ENCODE measurements at regions not wholly inside any gene's neighbourhood (a gene's known extent, or its start where the extent isn't known, plus 50 kb on each side); places are given as distances from the start of the nearest gene placed in this dataset.
"Not testable (repeated sequence)": the region's sequence is repeated elsewhere in the genome, so short reads cannot be mapped to it uniquely, and the experiment has no call there.

- H3F3A ChIP-seq (ENCODE audit: low read length, unreplicated experiment); H3K4me3 ChIP-seq (ENCODE audit: low read length); H3K4me1 ChIP-seq (ENCODE audit: insufficient read depth, low read length); H3K9ac ChIP-seq (ENCODE audit: low read length); H3K9me2 ChIP-seq (replicated peaks; ENCODE audit: low read length); CTCF ChIA-PET; BruUV-seq (replicated peaks); H3K27me3 ChIP-seq (ENCODE audit: low read length); ATAC-seq; H3K4me2 ChIP-seq (ENCODE audit: low read length); POLR2A ChIA-PET (ENCODE audit: unreplicated experiment); H2AFZ ChIP-seq (ENCODE audit: low read length); H4K20me1 ChIP-seq (ENCODE audit: low read length); intact Hi-C loops (cut with micrococcal nuclease); H3K36me3 ChIP-seq (ENCODE audit: low read depth, low read length); H3K79me2 ChIP-seq (ENCODE audit: low read length); H3K27ac ChIP-seq (ENCODE audit: low read length); DNase-seq: not testable (repeated sequence)
- peaks cover 27% of the 10 kb centered on the region for H3K9me3 ChIP-seq (ENCODE audit: low read length)
Observed at GRCh38 chr15:20289538-20290103, 252.0 kb downstream of the GOLGA6L6 start.

- BruUV-seq (replicated peaks); H3K79me2 ChIP-seq (ENCODE audit: low read length); H3K4me3 ChIP-seq (ENCODE audit: low read length); ATAC-seq; H3K9ac ChIP-seq (ENCODE audit: low read length); H3K36me3 ChIP-seq (ENCODE audit: low read depth, low read length); POLR2A ChIA-PET (ENCODE audit: unreplicated experiment); CTCF ChIA-PET; H3K9me2 ChIP-seq (replicated peaks; ENCODE audit: low read length); H4K20me1 ChIP-seq (ENCODE audit: low read length); H3K27ac ChIP-seq (ENCODE audit: low read length); H3K4me1 ChIP-seq (ENCODE audit: insufficient read depth, low read length); intact Hi-C loops (cut with micrococcal nuclease); DNase-seq; H3K4me2 ChIP-seq (ENCODE audit: low read length); H3K27me3 ChIP-seq (ENCODE audit: low read length); H3F3A ChIP-seq (ENCODE audit: low read length, unreplicated experiment); H2AFZ ChIP-seq (ENCODE audit: low read length): not testable (repeated sequence)
- peaks cover 30% of the 10 kb centered on the region for H3K9me3 ChIP-seq (ENCODE audit: low read length)
Observed at GRCh38 chr15:20288800-20289537, 252.6 kb downstream of the GOLGA6L6 start.

GRCh38 chr15:20286559-20286958, 255.0 kb downstream of the GOLGA6L6 start:
- H3K4me3 ChIP-seq (ENCODE audit: low read length); H3K27ac ChIP-seq (ENCODE audit: low read length); H3F3A ChIP-seq (ENCODE audit: low read length, unreplicated experiment); BruUV-seq (replicated peaks); POLR2A ChIA-PET (ENCODE audit: unreplicated experiment); H3K36me3 ChIP-seq (ENCODE audit: low read depth, low read length); ATAC-seq; intact Hi-C loops (cut with micrococcal nuclease); H4K20me1 ChIP-seq (ENCODE audit: low read length); H3K4me1 ChIP-seq (ENCODE audit: insufficient read depth, low read length); CTCF ChIA-PET; H2AFZ ChIP-seq (ENCODE audit: low read length); H3K4me2 ChIP-seq (ENCODE audit: low read length); DNase-seq; H3K27me3 ChIP-seq (ENCODE audit: low read length); H3K9ac ChIP-seq (ENCODE audit: low read length); H3K79me2 ChIP-seq (ENCODE audit: low read length); H3K9me2 ChIP-seq (replicated peaks; ENCODE audit: low read length): not testable (repeated sequence)
- peaks cover 28% of the 10 kb centered on the region for H3K9me3 ChIP-seq (ENCODE audit: low read length)

- H3K9me2 ChIP-seq (replicated peaks; ENCODE audit: low read length); H3K27ac ChIP-seq (ENCODE audit: low read length); H4K20me1 ChIP-seq (ENCODE audit: low read length); H3K27me3 ChIP-seq (ENCODE audit: low read length); CTCF ChIA-PET; DNase-seq; BruUV-seq (replicated peaks); intact Hi-C loops (cut with micrococcal nuclease); H3K4me2 ChIP-seq (ENCODE audit: low read length); H3K4me1 ChIP-seq (ENCODE audit: insufficient read depth, low read length); H3K9ac ChIP-seq (ENCODE audit: low read length); ATAC-seq; H2AFZ ChIP-seq (ENCODE audit: low read length); H3K36me3 ChIP-seq (ENCODE audit: low read depth, low read length); H3K79me2 ChIP-seq (ENCODE audit: low read length); H3F3A ChIP-seq (ENCODE audit: low read length, unreplicated experiment); POLR2A ChIA-PET (ENCODE audit: unreplicated experiment); H3K4me3 ChIP-seq (ENCODE audit: low read length): not testable (repeated sequence)
- H3K9me3 ChIP-seq (ENCODE audit: low read length) = peaks cover 33% of the 10 kb centered on the region
Observed at GRCh38 chr15:20285696-20286300, 255.8 kb downstream of the GOLGA6L6 start.

GRCh38 chr15:20284891-20285535, 256.6 kb downstream of the GOLGA6L6 start:
- CTCF ChIA-PET = not testable (repeated sequence)

GRCh38 chr15:20283651-20284050, 257.9 kb downstream of the GOLGA6L6 start:
- H3K9me3 ChIP-seq (ENCODE audit: low read length) = peaks cover 38% of the 10 kb centered on the region
- H3F3A ChIP-seq (ENCODE audit: low read length, unreplicated experiment); H4K20me1 ChIP-seq (ENCODE audit: low read length); CTCF ChIA-PET; H3K4me3 ChIP-seq (ENCODE audit: low read length); H3K4me1 ChIP-seq (ENCODE audit: insufficient read depth, low read length); ATAC-seq; H3K9me2 ChIP-seq (replicated peaks; ENCODE audit: low read length); intact Hi-C loops (cut with micrococcal nuclease); H3K27me3 ChIP-seq (ENCODE audit: low read length); BruUV-seq (replicated peaks); H3K36me3 ChIP-seq (ENCODE audit: low read depth, low read length); POLR2A ChIA-PET (ENCODE audit: unreplicated experiment); H3K79me2 ChIP-seq (ENCODE audit: low read length); H3K27ac ChIP-seq (ENCODE audit: low read length); H2AFZ ChIP-seq (ENCODE audit: low read length); H3K4me2 ChIP-seq (ENCODE audit: low read length); DNase-seq; H3K9ac ChIP-seq (ENCODE audit: low read length): not testable (repeated sequence)

More at GRCh38 chr15:20284891-20285535, 256.6 kb downstream of the GOLGA6L6 start:
- H3K4me3 ChIP-seq (ENCODE audit: low read length); H3K4me1 ChIP-seq (ENCODE audit: insufficient read depth, low read length); H3K9ac ChIP-seq (ENCODE audit: low read length); H3K27me3 ChIP-seq (ENCODE audit: low read length); POLR2A ChIA-PET (ENCODE audit: unreplicated experiment); DNase-seq; H3K4me2 ChIP-seq (ENCODE audit: low read length); H3K79me2 ChIP-seq (ENCODE audit: low read length); intact Hi-C loops (cut with micrococcal nuclease); H3F3A ChIP-seq (ENCODE audit: low read length, unreplicated experiment); H2AFZ ChIP-seq (ENCODE audit: low read length); H3K27ac ChIP-seq (ENCODE audit: low read length); H3K36me3 ChIP-seq (ENCODE audit: low read depth, low read length); BruUV-seq (replicated peaks); H3K9me2 ChIP-seq (replicated peaks; ENCODE audit: low read length); H4K20me1 ChIP-seq (ENCODE audit: low read length); ATAC-seq: not testable (repeated sequence)
- H3K9me3 ChIP-seq (ENCODE audit: low read length) = peaks cover 30% of the 10 kb centered on the region
